Activated CD4-positive, alpha-beta memory T cell treated with anti-CD3 and anti-CD28 coated beads, Interleukin-2, amount 10 ng/mL, durations not matched to agents 7 days and 5 days (primary cell): ENCODE measurements at regions not wholly inside any gene's neighbourhood (a gene's known extent, or its start where the extent isn't known, plus 50 kb on each side); places are given as distances from the start of the nearest gene placed in this dataset.
"Not testable (repeated sequence)": the region's sequence is repeated elsewhere in the genome, so short reads cannot be mapped to it uniquely, and the experiment has no call there.

ENCODE experiments used
- CTCF ChIA-PET: fragments of 350-600 bp; sonication (Branson Sonifier 250); formaldehyde crosslinking; loops from one replicate; lab custom pipeline; 2021; ENCODE audit warnings: antibody characterized with exemption, inconsistent platforms; lab: Charles Lee
- POLR2A ChIA-PET: fragments of 350-600 bp; sonication (Branson Sonifier 250); formaldehyde crosslinking; loops from one replicate; lab custom pipeline; 2021; ENCODE audit warnings: antibody characterized with exemption; lab: Charles Lee
- DNase-seq: peaks from one replicate; pipeline ENCODE4 v3.0.0-alpha.2; 2020
- H3K27ac Mint-ChIP-seq: one replicate; pipeline ENCODE4 v1.8.0; 2021; ENCODE audit warnings: mild to moderate bottlenecking, mixed read lengths
- H3K27me3 Mint-ChIP-seq: one replicate; pipeline ENCODE4 v1.8.0; 2021; ENCODE audit warnings: mixed read lengths
- H3K36me3 Mint-ChIP-seq: one replicate; pipeline ENCODE4 v1.8.0; 2021; ENCODE audit warnings: low read depth, mixed read lengths
- H3K4me1 Mint-ChIP-seq: one replicate; pipeline ENCODE4 v1.8.0; 2021; ENCODE audit warnings: mixed read lengths
- H3K4me3 Mint-ChIP-seq: one replicate; pipeline ENCODE4 v1.8.0; 2021; ENCODE audit warnings: mild to moderate bottlenecking, mixed read lengths
- H3K9me3 Mint-ChIP-seq: one replicate; pipeline ENCODE4 v1.8.0; 2021; ENCODE audit warnings: mixed read lengths

GRCh38 chr2:207352978-207353671, 176.6 kb upstream of the CREB1 start:
- POLR2A ChIA-PET = interaction anchor here (0.7 to 1.8 kb wide), 3 partner anchors 120 to 211 kb away, joined by 3 to 8 read pairs (median 5); partner anchors contain the start of gene KLF7

GRCh38 chr2:207353836-207354235, 175.9 kb upstream of the CREB1 start:
- DNase-seq = no peak
- ChIA-PET POLR2A (interaction anchor here (1.8 kb wide), 1 partner anchor 119 kb away, joined by 5 read pairs; no protein-coding TSS in a partner anchor), CTCF (interaction anchor here (1.0 to 1.4 kb wide), 2 partner anchors 10 to 120 kb away, joined by 3 to 5 read pairs; no protein-coding TSS in a partner anchor)
- peaks cover 11% of the 10 kb centered on the region for H3K4me1 Mint-ChIP-seq
- no peaks in the 10 kb centered on the region for H3K27me3 Mint-ChIP-seq
- no peak overlapping the region for H3K4me3 Mint-ChIP-seq
- H3K36me3 Mint-ChIP-seq = peaks cover 5% of the 10 kb centered on the region
- no peak overlapping the region for H3K27ac Mint-ChIP-seq
- peaks cover 3% of the 10 kb centered on the region for H3K9me3 Mint-ChIP-seq

More at GRCh38 chr2:207352978-207353671, 176.6 kb upstream of the CREB1 start:
- peaks cover 10% of the 10 kb centered on the region for H3K36me3 Mint-ChIP-seq
- no peaks in the 10 kb centered on the region for H3K27me3 Mint-ChIP-seq
- peaks cover 11% of the 10 kb centered on the region for H3K4me1 Mint-ChIP-seq
- no peak overlapping the region for H3K27ac Mint-ChIP-seq
- CTCF ChIA-PET = interaction anchor here (1.0 to 1.4 kb wide), 4 partner anchors 9 to 306 kb away, joined by 3 to 5 read pairs (median 3); no protein-coding TSS in a partner anchor
- peak; percentile 46 for DNase-seq
- no peak overlapping the region for H3K4me3 Mint-ChIP-seq
- H3K9me3 Mint-ChIP-seq = peaks cover 7% of the 10 kb centered on the region

- peaks cover 11% of the 10 kb centered on the region for H3K4me1 Mint-ChIP-seq
- ChIA-PET CTCF (interaction anchor here (1.0 kb wide), 1 partner anchor 119 kb away, joined by 3 read pairs; no protein-coding TSS in a partner anchor), POLR2A (interaction anchor here (1.8 kb wide), 1 partner anchor 118 kb away, joined by 5 read pairs; no protein-coding TSS in a partner anchor)
- H3K9me3 Mint-ChIP-seq = peaks cover 3% of the 10 kb centered on the region
- peaks cover 5% of the 10 kb centered on the region for H3K36me3 Mint-ChIP-seq
- no peak overlapping the region for H3K27ac Mint-ChIP-seq
- no peaks in the 10 kb centered on the region for H3K27me3 Mint-ChIP-seq
- no peak for DNase-seq
- H3K4me3 Mint-ChIP-seq = no peak overlapping the region
Observed at GRCh38 chr2:207354462-207354861, 175.3 kb upstream of the CREB1 start.

GRCh38 chr2:207356567-207356966, 173.2 kb upstream of the CREB1 start:
- Mint-ChIP-seq H3K9me3 (no peaks in the 10 kb centered on the region), H3K4me1 (peaks cover 11% of the 10 kb centered on the region), H3K4me3 (no peak overlapping the region), H3K27me3 (no peaks in the 10 kb centered on the region), H3K27ac (no peak overlapping the region), H3K36me3 (peaks cover 3% of the 10 kb centered on the region)
- POLR2A ChIA-PET = no interaction called here
- DNase-seq = no peak
- CTCF ChIA-PET = no interaction called here

GRCh38 chr2:207357216-207357615, 172.5 kb upstream of the CREB1 start:
- DNase-seq = no peak
- H3K27ac Mint-ChIP-seq = no peak overlapping the region
- ChIA-PET POLR2A (no interaction called here), CTCF (no interaction called here)
- H3K36me3 Mint-ChIP-seq = peaks cover 3% of the 10 kb centered on the region
- H3K4me1 Mint-ChIP-seq = peaks cover 9% of the 10 kb centered on the region
- H3K9me3 Mint-ChIP-seq = no peaks in the 10 kb centered on the region
- H3K27me3 Mint-ChIP-seq = no peaks in the 10 kb centered on the region
- H3K4me3 Mint-ChIP-seq = no peak overlapping the region

GRCh38 chr2:207362716-207363115, 167.0 kb upstream of the CREB1 start:
- Mint-ChIP-seq H3K36me3 (no peaks in the 10 kb centered on the region), H3K27me3 (no peaks in the 10 kb centered on the region), H3K4me3 (no peak overlapping the region), H3K4me1 (no peaks in the 10 kb centered on the region), H3K9me3 (peaks cover 2% of the 10 kb centered on the region), H3K27ac (no peak overlapping the region)
- ChIA-PET CTCF (no interaction called here), POLR2A (no interaction called here)
- no peak for DNase-seq

GRCh38 chr2:207363761-207364290, 165.9 kb upstream of the CREB1 start:
- H3K27ac Mint-ChIP-seq = no peak overlapping the region
- H3K4me1 Mint-ChIP-seq = no peaks in the 10 kb centered on the region
- no peaks in the 10 kb centered on the region for H3K27me3 Mint-ChIP-seq
- CTCF ChIA-PET = no interaction called here
- H3K4me3 Mint-ChIP-seq = no peak overlapping the region
- DNase-seq = no peak
- POLR2A ChIA-PET = no interaction called here
- H3K9me3 Mint-ChIP-seq = peaks cover 2% of the 10 kb centered on the region
- no peaks in the 10 kb centered on the region for H3K36me3 Mint-ChIP-seq

GRCh38 chr2:207370646-207371045, 159.1 kb upstream of the CREB1 start:
- H3K4me3 Mint-ChIP-seq = no peak overlapping the region
- H3K27me3 Mint-ChIP-seq = no peaks in the 10 kb centered on the region
- H3K4me1 Mint-ChIP-seq = no peaks in the 10 kb centered on the region
- H3K36me3 Mint-ChIP-seq = no peaks in the 10 kb centered on the region
- POLR2A ChIA-PET = no interaction called here
- peaks cover 6% of the 10 kb centered on the region for H3K9me3 Mint-ChIP-seq
- H3K27ac Mint-ChIP-seq = no peak overlapping the region
- no peak for DNase-seq
- CTCF ChIA-PET = no interaction called here

GRCh38 chr2:207371877-207372276, 157.9 kb upstream of the CREB1 start:
- DNase-seq = no peak
- H3K4me3 Mint-ChIP-seq = no peak overlapping the region
- ChIA-PET CTCF (no interaction called here), POLR2A (no interaction called here)
- no peaks in the 10 kb centered on the region for H3K4me1 Mint-ChIP-seq
- no peaks in the 10 kb centered on the region for H3K27me3 Mint-ChIP-seq
- H3K27ac Mint-ChIP-seq = no peak overlapping the region
- H3K9me3 Mint-ChIP-seq = peaks cover 12% of the 10 kb centered on the region
- no peaks in the 10 kb centered on the region for H3K36me3 Mint-ChIP-seq

- Mint-ChIP-seq H3K27ac (no peak overlapping the region), H3K36me3 (peaks cover 3% of the 10 kb centered on the region), H3K4me3 (no peak overlapping the region), H3K27me3 (no peaks in the 10 kb centered on the region), H3K9me3 (peaks cover 18% of the 10 kb centered on the region), H3K4me1 (no peaks in the 10 kb centered on the region)
- no peak for DNase-seq
- POLR2A ChIA-PET = no interaction called here
- CTCF ChIA-PET = no interaction called here
Observed at GRCh38 chr2:207372483-207372882, 157.3 kb upstream of the CREB1 start.

GRCh38 chr2:207375207-207375875, 154.4 kb upstream of the CREB1 start:
- ChIA-PET CTCF (no interaction called here), POLR2A (no interaction called here)
- Mint-ChIP-seq H3K9me3 (peaks cover 42% of the 10 kb centered on the region), H3K4me3 (no peak overlapping the region), H3K27me3 (no peaks in the 10 kb centered on the region), H3K27ac (no peak overlapping the region), H3K36me3 (peaks cover 14% of the 10 kb centered on the region), H3K4me1 (no peaks in the 10 kb centered on the region)
- no peak for DNase-seq

- H3K27me3 Mint-ChIP-seq, H3K4me3 Mint-ChIP-seq, DNase-seq, H3K4me1 Mint-ChIP-seq, CTCF ChIA-PET, POLR2A ChIA-PET, H3K27ac Mint-ChIP-seq: not testable (repeated sequence)
- Mint-ChIP-seq H3K9me3 (peaks cover 43% of the 10 kb centered on the region), H3K36me3 (peaks cover 18% of the 10 kb centered on the region)
Observed at GRCh38 chr2:207378620-207379019, 151.1 kb upstream of the CREB1 start.

GRCh38 chr2:207385076-207385475, 144.7 kb upstream of the CREB1 start:
- Mint-ChIP-seq H3K36me3 (peaks cover 6% of the 10 kb centered on the region), H3K9me3 (peaks cover 15% of the 10 kb centered on the region), H3K27ac (no peak overlapping the region), H3K4me1 (peaks cover 5% of the 10 kb centered on the region), H3K4me3 (no peak overlapping the region), H3K27me3 (peaks cover 1% of the 10 kb centered on the region)
- POLR2A ChIA-PET = no interaction called here
- no peak for DNase-seq
- CTCF ChIA-PET = no interaction called here
